Neural cell (in vitro differentiated cells): ENCODE measurements at regions not wholly inside any gene's neighbourhood (a gene's known extent, or its start where the extent isn't known, plus 50 kb on each side); places are given as distances from the start of the nearest gene placed in this dataset.

Experiments used
- H2AFZ ChIP-seq: fragments of 200-600, 300-800 bp; sonication (generic), shearing (Covaris generic); 2 replicates; pipeline ENCODE4 v1.6.0; 2014; ENCODE audit warnings: low read depth, mild to moderate bottlenecking, antibody characterized with exemption, low read length, moderate library complexity
- H3F3A ChIP-seq: fragments of 200-600 bp; shearing (Covaris generic); 2 replicates; pipeline ENCODE4 v1.6.1; 2016; ENCODE audit warnings: mild to moderate bottlenecking, moderate library complexity, mixed read lengths, antibody characterized with exemption, low read length; ENCODE audit not compliant: insufficient read depth, poor library complexity, severe bottlenecking
- H3K27ac ChIP-seq: fragments of 200-600, 300-800 bp; sonication (generic), shearing (Covaris generic); 2 replicates; pipeline ENCODE4 v1.5.1; 2014; ENCODE audit warnings: mild to moderate bottlenecking, low read length, moderate library complexity
- H3K27me3 ChIP-seq: fragments of 300-800, 200-600 bp; sonication (generic), shearing (Covaris generic); 2 replicates; pipeline ENCODE4 v1.6.0; 2014; ENCODE audit warnings: mild to moderate bottlenecking, low read depth, low read length, moderate library complexity; ENCODE audit not compliant: insufficient read depth
- H3K36me3 ChIP-seq: fragments of 300-800, 200-600 bp; sonication (generic), shearing (Covaris generic); 2 replicates; pipeline ENCODE4 v1.5.1; 2014; ENCODE audit warnings: mild to moderate bottlenecking, antibody characterized with exemption, low read length, moderate library complexity; ENCODE audit not compliant: insufficient read depth
- H3K4me2 ChIP-seq: fragments of 300-800, 200-600 bp; sonication (generic), shearing (Covaris generic); 2 replicates; pipeline ENCODE4 v1.6.0; 2014; ENCODE audit warnings: mild to moderate bottlenecking, low read length
- H3K4me3 ChIP-seq: fragments of 300-800, 200-600 bp; sonication (generic), shearing (Covaris generic); 2 replicates; pipeline ENCODE4 v1.5.1; 2014; ENCODE audit warnings: mild to moderate bottlenecking, low read length, moderate library complexity
- H3K79me2 ChIP-seq: fragments of 200-600 bp; shearing (Covaris generic); replicated peaks from 2 replicates; pipeline ENCODE4 v1.6.0; 2014; ENCODE audit warnings: mild to moderate bottlenecking, low read length, moderate library complexity; ENCODE audit not compliant: insufficient read depth
- H3K9ac ChIP-seq: fragments of 300-800, 200-600 bp; sonication (generic), shearing (Covaris generic); 2 replicates; pipeline ENCODE4 v1.6.1; 2016; ENCODE audit warnings: mild to moderate bottlenecking, low read length, mixed read lengths
- H3K9me2 ChIP-seq: fragments of 200-600 bp; shearing (Covaris generic); 2 replicates; pipeline ENCODE4 v1.6.1; 2016; ENCODE audit warnings: mild to moderate bottlenecking, low read length, mixed read lengths; ENCODE audit not compliant: insufficient read depth
- H3K9me3 ChIP-seq: fragments of 200-600, 300-800 bp; sonication (generic), shearing (Covaris generic); 2 replicates; pipeline ENCODE4 v1.6.1; 2016; ENCODE audit warnings: mild to moderate bottlenecking, mixed run types, low read length, moderate library complexity, mixed read lengths
- H4K20me1 ChIP-seq: fragments of 200-600 bp; shearing (Covaris generic); 2 replicates; pipeline ENCODE4 v1.6.1; 2016; ENCODE audit warnings: mild to moderate bottlenecking, mixed run types; ENCODE audit not compliant: insufficient read depth
- CTCF ChIP-seq: fragments of 450-650 bp; IDR thresholded peaks from 2 replicates; pipeline ENCODE4 v1.5.1; 2014; ENCODE audit warnings: antibody characterized with exemption, mild to moderate bottlenecking, moderate library complexity; ENCODE audit not compliant: poor library complexity, severe bottlenecking
- EP300 ChIP-seq: fragments of 450-650 bp; conservative IDR thresholded peaks from 2 replicates; pipeline ENCODE4 v1.6.1; 2014; ENCODE audit warnings: antibody characterized with exemption, mild to moderate bottlenecking, moderate library complexity; ENCODE audit not compliant: poor library complexity, severe bottlenecking
- EZH2 ChIP-seq: fragments of 200-600, 300-800 bp; shearing (Covaris generic), sonication (generic); IDR thresholded peaks from 2 replicates; pipeline ENCODE4 v1.6.1; 2014; ENCODE audit warnings: antibody characterized with exemption, low read length, borderline replicate concordance, mild to moderate bottlenecking; ENCODE audit not compliant: insufficient read depth, poor library complexity, severe bottlenecking
- MXI1 ChIP-seq: fragments of 450-650 bp; conservative IDR thresholded peaks from 2 replicates; pipeline ENCODE4 v1.6.1; 2014; ENCODE audit warnings: antibody characterized with exemption, mild to moderate bottlenecking; ENCODE audit not compliant: poor library complexity, severe bottlenecking
- POLR2AphosphoS5 ChIP-seq: IDR thresholded peaks from 2 replicates; pipeline ENCODE4 v1.6.1; 2012
- RAD21 ChIP-seq: fragments of 450-650 bp; conservative IDR thresholded peaks from 2 replicates; pipeline ENCODE4 v1.6.1; 2014; ENCODE audit warnings: antibody characterized with exemption, mild to moderate bottlenecking, moderate library complexity
- SMC3 ChIP-seq: fragments of 450-650 bp; conservative IDR thresholded peaks from 2 replicates; pipeline ENCODE4 v1.6.1; 2014; ENCODE audit warnings: antibody characterized with exemption, mild to moderate bottlenecking, moderate library complexity; ENCODE audit not compliant: poor library complexity
- TAF1 ChIP-seq: IDR thresholded peaks from 2 replicates; pipeline ENCODE4 v1.6.1; 2012; ENCODE audit warnings: low read depth
- TF ChIP-seq, protein P1 (sequence below): IDR thresholded peaks from 2 replicates; pipeline ENCODE4 v1.6.1; 2012; ENCODE audit warnings: borderline replicate concordance

DNA sequence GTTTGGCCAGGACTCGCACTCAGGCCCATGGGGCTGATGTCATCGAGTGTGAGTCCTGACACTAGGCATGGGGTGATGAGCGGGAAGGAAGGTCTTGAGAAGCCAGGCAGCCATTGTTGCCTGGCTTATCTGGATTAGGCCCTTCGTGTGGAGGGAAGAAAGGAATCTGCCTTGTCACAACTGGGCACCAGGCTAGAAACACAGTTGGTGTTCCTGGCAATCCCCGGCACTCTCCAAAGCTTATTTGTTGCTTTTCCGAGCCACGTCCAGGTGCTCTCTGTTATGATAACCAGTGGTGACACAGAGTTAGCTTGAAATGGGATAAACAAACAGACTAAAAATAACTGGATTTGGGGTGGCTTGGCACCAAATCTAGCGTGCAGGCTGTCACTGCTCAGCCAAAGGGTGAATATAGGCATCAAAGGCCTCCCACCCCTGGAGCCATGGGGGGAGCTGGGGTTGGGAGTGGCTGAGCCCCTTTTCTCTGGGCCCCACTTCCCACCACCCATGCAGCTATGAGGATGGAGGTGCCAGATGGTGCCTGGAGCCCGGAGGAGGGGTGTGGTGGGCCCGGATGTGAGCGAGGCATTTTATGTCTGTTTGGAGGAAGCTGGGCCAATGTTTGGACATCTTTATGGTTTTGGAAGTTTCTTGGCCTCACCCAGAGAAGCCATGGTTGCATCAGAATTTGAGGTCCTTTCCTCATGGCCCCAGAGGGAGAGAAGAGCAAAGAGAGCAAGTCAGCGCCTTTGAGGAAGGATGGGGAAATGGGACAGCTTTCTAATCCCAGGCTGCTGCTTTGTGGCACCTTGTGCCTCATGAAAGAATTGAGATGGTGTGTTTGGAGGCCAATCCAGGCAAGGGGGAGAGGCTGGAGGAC lies 98.0 kb upstream of the PITX1 start:
- H3K36me3 ChIP-seq, result no peaks in the 10 kb centered on the region
- no peaks in the 10 kb centered on the region for H3K9me2 ChIP-seq
- H3K4me3 ChIP-seq, result no peak overlapping the region
- H3K27ac ChIP-seq, result no peak overlapping the region
- H3K27me3 ChIP-seq, result no peaks in the 10 kb centered on the region
- H3K4me2 ChIP-seq, result no peak overlapping the region
- H2AFZ ChIP-seq, result no peak overlapping the region
- no peaks in the 10 kb centered on the region for H3F3A ChIP-seq
- H3K79me2 ChIP-seq, result no peaks in the 10 kb centered on the region
- TF ChIP-seq EZH2 (no peak), EP300 (no peak), TAF1 (no peak), POLR2AphosphoS5 (no peak), MXI1 (no peak), SMC3 (no peak)
- no peaks in the 10 kb centered on the region for H4K20me1 ChIP-seq
- H3K9me3 ChIP-seq, result no peaks in the 10 kb centered on the region
- no peak overlapping the region for H3K9ac ChIP-seq

- Histone ChIP-seq H3K4me3 (no peak overlapping the region), H3K36me3 (no peaks in the 10 kb centered on the region), H3K79me2 (no peaks in the 10 kb centered on the region), H3K9ac (no peak overlapping the region), H3F3A (no peaks in the 10 kb centered on the region), H3K4me2 (no peak overlapping the region), H3K9me3 (no peaks in the 10 kb centered on the region), H2AFZ (no peak overlapping the region), H4K20me1 (no peaks in the 10 kb centered on the region), H3K27me3 (no peaks in the 10 kb centered on the region), H3K27ac (no peak overlapping the region), H3K9me2 (no peaks in the 10 kb centered on the region)
- TF ChIP-seq EP300 (no peak), RAD21 (no peak), SMC3 (no peak), TAF1 (no peak), POLR2AphosphoS5 (no peak), EZH2 (no peak), MXI1 (no peak), CTCF (no peak)
- TF ChIP-seq, protein P1, sequence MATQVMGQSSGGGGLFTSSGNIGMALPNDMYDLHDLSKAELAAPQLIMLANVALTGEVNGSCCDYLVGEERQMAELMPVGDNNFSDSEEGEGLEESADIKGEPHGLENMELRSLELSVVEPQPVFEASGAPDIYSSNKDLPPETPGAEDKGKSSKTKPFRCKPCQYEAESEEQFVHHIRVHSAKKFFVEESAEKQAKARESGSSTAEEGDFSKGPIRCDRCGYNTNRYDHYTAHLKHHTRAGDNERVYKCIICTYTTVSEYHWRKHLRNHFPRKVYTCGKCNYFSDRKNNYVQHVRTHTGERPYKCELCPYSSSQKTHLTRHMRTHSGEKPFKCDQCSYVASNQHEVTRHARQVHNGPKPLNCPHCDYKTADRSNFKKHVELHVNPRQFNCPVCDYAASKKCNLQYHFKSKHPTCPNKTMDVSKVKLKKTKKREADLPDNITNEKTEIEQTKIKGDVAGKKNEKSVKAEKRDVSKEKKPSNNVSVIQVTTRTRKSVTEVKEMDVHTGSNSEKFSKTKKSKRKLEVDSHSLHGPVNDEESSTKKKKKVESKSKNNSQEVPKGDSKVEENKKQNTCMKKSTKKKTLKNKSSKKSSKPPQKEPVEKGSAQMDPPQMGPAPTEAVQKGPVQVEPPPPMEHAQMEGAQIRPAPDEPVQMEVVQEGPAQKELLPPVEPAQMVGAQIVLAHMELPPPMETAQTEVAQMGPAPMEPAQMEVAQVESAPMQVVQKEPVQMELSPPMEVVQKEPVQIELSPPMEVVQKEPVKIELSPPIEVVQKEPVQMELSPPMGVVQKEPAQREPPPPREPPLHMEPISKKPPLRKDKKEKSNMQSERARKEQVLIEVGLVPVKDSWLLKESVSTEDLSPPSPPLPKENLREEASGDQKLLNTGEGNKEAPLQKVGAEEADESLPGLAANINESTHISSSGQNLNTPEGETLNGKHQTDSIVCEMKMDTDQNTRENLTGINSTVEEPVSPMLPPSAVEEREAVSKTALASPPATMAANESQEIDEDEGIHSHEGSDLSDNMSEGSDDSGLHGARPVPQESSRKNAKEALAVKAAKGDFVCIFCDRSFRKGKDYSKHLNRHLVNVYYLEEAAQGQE, result no peak
Observed at GRCh38 chr5:135130261-135131215, 96.5 kb upstream of the PITX1 start.
